ENCODE measurements at regions not wholly inside any gene's neighbourhood (a gene's known extent, or its start where the extent isn't known, plus 50 kb on each side); places are given as distances from the start of the nearest gene placed in this dataset.
"Not testable (repeated sequence)": the region's sequence is repeated elsewhere in the genome, so short reads cannot be mapped to it uniquely, and the experiment has no call there.

- peak; percentile 1 to 31 for DNase-seq (ENCODE audit: low read depth in 2 of 2)
Observed at GRCh38 chrX:124426288-124427169, 80.2 kb downstream of the SH2D1A start.

- no peak for DNase-seq (ENCODE audit: low read depth in 2 of 2)
Observed at GRCh38 chrX:124433186-124433585, 86.8 kb downstream of the SH2D1A start.

GRCh38 chrX:124435616-124436015 is 89.3 kb downstream of the SH2D1A start:
- no peak for DNase-seq (ENCODE audit: low read depth in 2 of 2)

GRCh38 chrX:124440695-124441094 is 94.3 kb downstream of the SH2D1A start:
- no peak for DNase-seq (ENCODE audit: low read depth in 2 of 2)

- DNase-seq (ENCODE audit: low read depth in 2 of 2): no peak
Observed at GRCh38 chrX:124441971-124442590, 95.7 kb downstream of the SH2D1A start.

- no peak for DNase-seq (ENCODE audit: low read depth in 2 of 2)
Observed at GRCh38 chrX:124455966-124456365, 109.6 kb downstream of the SH2D1A start.

- DNase-seq (ENCODE audit: low read depth in 2 of 2): not testable (repeated sequence)
Observed at GRCh38 chrX:124459851-124460250, 113.5 kb downstream of the SH2D1A start.

GRCh38 chrX:124462931-124463330 is 116.6 kb downstream of the SH2D1A start:
- no peak for DNase-seq (ENCODE audit: low read depth in 2 of 2)

- no peak for DNase-seq (ENCODE audit: low read depth in 2 of 2)
Observed at GRCh38 chrX:124467202-124467601, 120.8 kb downstream of the SH2D1A start.

GRCh38 chrX:124475358-124475757 is 129.0 kb downstream of the SH2D1A start:
- DNase-seq (ENCODE audit: low read depth in 2 of 2): no peak

- no peak for DNase-seq (ENCODE audit: low read depth in 2 of 2)
Observed at GRCh38 chrX:124476562-124476961, 130.2 kb downstream of the SH2D1A start.

- DNase-seq (ENCODE audit: low read depth in 2 of 2): no peak
Observed at GRCh38 chrX:124478046-124478445, 131.7 kb downstream of the SH2D1A start.

GRCh38 chrX:124488412-124489161 is 142.2 kb downstream of the SH2D1A start:
- DNase-seq (ENCODE audit: low read depth in 2 of 2): no peak

- no peak for DNase-seq (ENCODE audit: low read depth in 2 of 2)
Observed at GRCh38 chrX:124493984-124494383, 147.6 kb downstream of the SH2D1A start.

- no peak for DNase-seq (ENCODE audit: low read depth in 2 of 2)
Observed at GRCh38 chrX:124497386-124497785, 151.0 kb downstream of the SH2D1A start.

- DNase-seq (ENCODE audit: low read depth in 2 of 2): no peak
Observed at GRCh38 chrX:124501586-124501985, 155.2 kb downstream of the SH2D1A start.

- DNase-seq (ENCODE audit: low read depth in 2 of 2): no peak
Observed at GRCh38 chrX:124502166-124502565, 155.8 kb downstream of the SH2D1A start.

GRCh38 chrX:124502599-124502998 is 156.2 kb downstream of the SH2D1A start:
- DNase-seq (ENCODE audit: low read depth in 2 of 2): no peak

- no peak for DNase-seq (ENCODE audit: low read depth in 2 of 2)
Observed at GRCh38 chrX:124504111-124504983, 158.0 kb downstream of the SH2D1A start.

GRCh38 chrX:124506066-124506465 is 159.7 kb downstream of the SH2D1A start:
- DNase-seq (ENCODE audit: low read depth in 2 of 2): no peak

GRCh38 chrX:124507246-124507645 is 160.9 kb downstream of the SH2D1A start:
- no peak for DNase-seq (ENCODE audit: low read depth in 2 of 2)
